ENCODE measurements at regions not wholly inside any gene's neighbourhood (a gene's known extent, or its start where the extent isn't known, plus 50 kb on each side); places are given as distances from the start of the nearest gene placed in this dataset.

- DNase-seq (ENCODE audit: low read depth), result peak; percentile 13
Measured at GRCh38 chr5:147037515-147038205, 159.1 kb upstream of the PPP2R2B start.

- no peak for DNase-seq (ENCODE audit: low read depth)
Measured at GRCh38 chr5:147040856-147041255, 162.3 kb upstream of the PPP2R2B start.

- no peak for DNase-seq (ENCODE audit: low read depth)
Measured at GRCh38 chr5:147044572-147045273, 166.2 kb upstream of the PPP2R2B start.

GRCh38 chr5:147045290-147045689 is 166.7 kb upstream of the PPP2R2B start:
- DNase-seq (ENCODE audit: low read depth), result no peak

- DNase-seq (ENCODE audit: low read depth), result no peak
Measured at GRCh38 chr5:147046281-147046680, 167.7 kb upstream of the PPP2R2B start.

DNA sequence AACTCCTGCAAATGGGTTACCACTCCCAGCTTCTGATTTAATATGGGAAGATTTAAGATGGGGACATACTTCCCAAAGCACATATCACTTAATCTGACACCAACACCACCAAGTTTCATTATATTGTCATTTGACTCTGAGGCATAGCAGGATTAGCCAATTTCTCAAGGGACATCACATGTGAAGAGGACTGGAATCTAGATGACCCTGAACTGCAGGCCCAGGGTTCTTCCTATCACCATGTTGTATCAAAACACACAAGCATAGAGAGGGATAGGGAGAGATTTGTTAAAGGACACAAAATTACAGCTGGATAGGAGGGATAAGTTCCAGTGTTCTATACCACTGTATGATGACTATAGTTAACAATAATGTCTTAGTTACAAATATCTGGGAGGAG is 168.3 kb upstream of the PPP2R2B start:
- DNase-seq (ENCODE audit: low read depth), result no peak

DNA sequence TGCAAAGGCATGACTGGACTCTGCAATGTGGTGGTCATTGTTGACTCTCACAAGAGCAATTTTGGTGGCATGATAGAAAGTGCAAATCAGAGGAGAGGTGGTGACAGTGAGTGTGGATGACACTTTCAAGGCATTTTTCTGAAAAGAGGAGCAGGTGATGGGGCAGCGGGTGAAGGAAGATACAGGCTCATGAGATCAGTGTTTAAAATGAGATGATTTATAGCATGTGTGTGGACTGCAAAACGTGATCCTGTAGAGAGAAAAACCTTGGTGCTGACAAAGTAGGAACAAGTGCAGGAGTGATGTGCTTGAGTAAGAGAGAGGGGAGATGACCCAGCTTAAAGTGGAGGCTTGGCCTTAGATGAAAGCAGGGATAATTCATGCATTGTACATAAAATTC is 171.2 kb upstream of the PPP2R2B start:
- DNase-seq (ENCODE audit: low read depth), result no peak

DNA sequence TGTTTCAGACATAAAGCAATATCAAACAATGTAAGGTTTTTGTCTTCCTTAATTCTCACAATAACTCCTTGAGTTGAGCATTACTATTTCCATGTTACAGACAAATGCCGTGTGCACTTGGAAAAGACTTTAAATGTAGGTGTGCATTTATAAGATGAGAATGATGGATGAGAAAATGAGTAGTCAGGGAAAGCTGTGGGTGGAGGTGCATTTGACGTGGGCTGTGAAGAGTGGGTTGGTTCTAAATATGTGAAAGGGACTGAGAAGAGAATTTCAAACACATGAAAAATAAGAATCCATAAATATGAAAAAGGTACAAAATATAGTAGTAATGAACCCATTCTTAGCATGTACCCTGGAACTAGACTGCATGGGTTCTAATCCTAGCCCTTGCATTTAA is 171.6 kb upstream of the PPP2R2B start:
- no peak for DNase-seq (ENCODE audit: low read depth)

DNA sequence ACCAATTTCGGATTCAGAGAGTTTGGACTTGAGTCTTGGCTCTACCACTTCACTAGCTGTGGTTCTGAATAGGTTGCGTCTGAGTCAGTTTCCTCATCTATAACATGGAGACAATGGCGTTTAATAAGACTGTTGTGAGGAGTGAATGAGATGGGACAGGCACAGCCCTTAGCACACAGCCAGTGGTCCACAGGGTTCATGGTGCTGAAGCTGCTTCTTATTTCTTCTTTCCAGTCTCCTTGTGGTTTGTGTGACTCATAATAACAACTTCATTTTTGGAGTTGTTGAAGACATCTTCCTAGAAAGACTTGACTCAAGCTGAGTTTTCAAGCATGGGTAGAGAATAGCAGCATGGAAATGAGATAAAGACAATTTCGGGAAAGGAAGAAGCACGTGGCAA is 172.6 kb upstream of the PPP2R2B start:
- peak; percentile 6 for DNase-seq (ENCODE audit: low read depth)

DNA sequence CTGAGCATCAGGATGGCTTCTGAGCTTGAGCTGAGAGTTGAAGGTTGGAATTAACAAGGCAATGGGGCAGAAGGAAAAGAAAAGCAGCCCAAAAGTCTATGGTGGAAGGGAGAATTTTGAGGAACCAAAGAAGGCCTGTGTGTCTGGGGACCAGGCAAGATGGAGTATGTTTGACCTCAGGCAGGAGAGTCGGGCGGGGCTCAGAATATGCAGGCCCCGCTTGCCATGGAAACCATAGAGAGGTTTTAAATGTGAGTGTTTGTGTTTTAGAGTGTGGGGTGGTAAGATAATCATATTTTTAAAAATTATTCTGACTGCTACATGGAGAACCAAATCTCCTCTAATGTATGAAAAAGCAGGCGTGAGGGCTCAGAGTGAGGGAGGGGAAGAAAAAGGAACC is 174.0 kb upstream of the PPP2R2B start:
- no peak for DNase-seq (ENCODE audit: low read depth)

GRCh38 chr5:147055089-147055826 is 176.7 kb upstream of the PPP2R2B start:
- DNase-seq (ENCODE audit: low read depth), result no peak

GRCh38 chr5:147055850-147056566 is 177.5 kb upstream of the PPP2R2B start:
- DNase-seq (ENCODE audit: low read depth), result no peak

DNA sequence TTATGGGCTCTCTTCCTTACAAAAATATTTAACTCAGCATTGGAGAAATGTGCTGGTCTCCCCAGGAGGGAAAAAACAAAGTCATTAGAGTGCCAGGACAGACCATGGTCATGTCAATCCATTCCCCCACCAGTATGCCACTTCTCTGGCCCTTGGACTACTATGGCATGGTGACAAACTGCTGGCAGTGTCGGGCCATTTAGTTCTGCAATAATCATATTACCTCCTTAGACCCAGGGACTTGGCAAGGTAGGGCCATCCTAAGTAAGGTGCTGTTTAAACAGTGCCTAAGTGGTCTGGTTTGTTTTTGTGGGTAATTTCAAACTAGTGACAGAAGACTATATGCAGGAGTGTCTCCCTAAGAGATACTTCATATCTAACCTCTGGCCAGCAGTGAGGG is 177.8 kb upstream of the STK32A start:
- no peak for DNase-seq (ENCODE audit: low read depth)

- DNase-seq (ENCODE audit: low read depth), result no peak
Measured at GRCh38 chr5:147061431-147061830, 173.4 kb upstream of the STK32A start.

DNA sequence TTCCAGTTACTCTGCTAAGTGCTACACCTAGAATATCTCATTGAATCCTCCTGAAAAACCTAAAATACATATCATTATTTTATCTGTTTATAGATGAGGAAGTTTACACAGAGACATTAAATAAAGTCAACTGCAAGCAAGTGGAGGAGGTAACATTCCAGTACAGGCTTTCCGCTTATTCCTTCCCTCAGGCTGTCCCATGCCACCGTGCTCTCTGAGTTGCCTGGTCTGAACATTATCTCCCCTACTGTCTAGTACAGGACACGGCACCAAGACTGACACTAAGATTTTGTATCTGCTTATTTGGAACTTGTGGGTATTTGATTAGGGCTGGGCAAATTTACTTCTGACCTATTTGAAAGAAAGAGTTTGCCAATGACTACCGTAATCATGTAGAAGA is 172.4 kb upstream of the STK32A start:
- DNase-seq (ENCODE audit: low read depth), result no peak

DNA sequence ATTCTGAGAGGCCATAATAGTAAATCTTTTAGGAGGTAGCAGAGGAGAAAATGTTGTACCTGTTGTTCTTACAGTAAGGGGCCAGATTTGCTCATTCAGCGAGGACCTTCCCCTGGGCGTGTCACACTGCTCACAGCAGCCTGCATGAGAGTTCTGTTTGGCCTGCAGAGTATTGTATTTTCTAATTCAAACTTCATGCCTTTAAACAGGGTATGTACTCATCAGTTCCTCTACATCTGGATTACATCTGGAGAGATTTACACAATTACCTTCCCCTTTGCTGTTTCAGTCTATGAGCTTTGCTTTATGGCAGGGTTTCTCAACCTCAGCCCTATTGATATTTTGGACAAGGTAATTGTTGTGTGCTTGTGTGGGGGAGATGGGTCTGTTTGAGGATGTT is 170.9 kb upstream of the STK32A start:
- no peak for DNase-seq (ENCODE audit: low read depth)

DNA sequence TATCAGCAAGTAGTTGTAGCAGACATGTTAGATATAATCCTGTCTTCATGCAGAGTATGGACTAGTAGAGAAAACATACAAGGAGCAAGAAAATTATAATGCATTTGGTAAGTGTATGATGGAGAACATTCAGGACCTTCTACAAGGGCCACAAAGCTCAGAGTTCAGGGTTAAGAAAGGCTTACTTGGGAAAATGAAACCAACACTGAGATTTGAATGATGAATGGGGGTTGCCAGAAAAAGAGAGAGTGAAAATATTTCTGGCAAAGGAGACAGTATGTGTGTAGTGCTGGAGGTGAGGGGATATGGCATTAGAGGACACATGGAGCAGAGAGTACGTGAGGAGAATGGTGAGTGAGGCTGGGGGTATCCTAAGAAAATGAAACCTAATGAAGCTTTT is 169.8 kb upstream of the STK32A start:
- DNase-seq (ENCODE audit: low read depth), result no peak

GRCh38 chr5:147068998-147069397 is 165.8 kb upstream of the STK32A start:
- no peak for DNase-seq (ENCODE audit: low read depth)

- DNase-seq (ENCODE audit: low read depth), result no peak
Measured at GRCh38 chr5:147072622-147073021, 162.2 kb upstream of the STK32A start.

- DNase-seq (ENCODE audit: low read depth), result no peak
Measured at GRCh38 chr5:147073098-147073497, 161.7 kb upstream of the STK32A start.

- DNase-seq (ENCODE audit: low read depth), result no peak
Measured at GRCh38 chr5:147075187-147075586, 159.6 kb upstream of the STK32A start.

GRCh38 chr5:147080391-147080790 is 154.4 kb upstream of the STK32A start:
- no peak for DNase-seq (ENCODE audit: low read depth)
